ENCODE measurements at regions not wholly inside any gene's neighbourhood (a gene's known extent, or its start where the extent isn't known, plus 50 kb on each side); places are given as distances from the start of the nearest gene placed in this dataset.
A peak's percentile ranks its signal among the peaks of the same experiment; 100 is the strongest.
"Not testable (repeated sequence)": the region's sequence is repeated elsewhere in the genome, so short reads cannot be mapped to it uniquely, and the experiment has no call there.

DNA sequence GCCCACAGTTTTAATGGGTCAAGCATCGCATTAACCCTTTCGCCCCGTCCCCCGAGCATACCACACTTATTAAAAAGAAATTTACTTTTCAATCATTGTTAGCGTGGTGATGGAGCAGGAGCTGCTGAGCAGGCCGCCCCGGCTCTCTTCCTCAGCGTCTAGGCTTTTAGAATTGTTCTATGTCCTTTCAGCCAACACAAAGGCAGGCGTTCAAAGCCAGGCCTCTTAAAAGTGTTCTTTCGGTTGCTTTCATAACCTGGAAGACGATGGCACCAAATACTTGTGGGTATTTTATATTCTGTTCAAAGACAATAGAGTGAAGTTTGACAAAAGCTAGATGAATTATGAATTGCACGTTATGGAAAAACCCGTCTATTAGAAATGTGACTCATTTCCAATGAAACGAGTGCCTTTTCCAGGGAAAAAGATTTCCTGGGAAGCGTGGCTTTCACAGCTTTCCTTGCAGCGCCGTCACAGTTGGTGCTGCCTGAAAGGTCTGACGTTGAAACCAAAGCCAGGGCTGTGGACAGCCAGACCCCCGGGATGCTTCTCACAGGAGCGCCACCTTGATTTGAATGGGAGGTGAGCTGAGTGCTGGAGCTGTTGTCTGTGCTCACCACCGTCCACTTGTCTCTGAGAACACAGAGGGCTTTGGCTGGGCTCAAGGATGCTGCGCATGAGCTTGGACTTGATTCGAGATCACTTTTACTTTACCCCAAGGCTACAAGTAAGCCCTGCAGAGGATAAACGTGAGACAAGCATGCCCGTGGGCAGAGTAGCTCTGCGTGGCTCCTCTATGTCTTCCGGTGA lies 78.8 kb downstream of the SOX1 start:
- DNase-seq = no peak

- DNase-seq = no peak
Measured at GRCh38 chr13:112150352-112150751, 83.4 kb downstream of the SOX1 start.

- no peak for DNase-seq
Measured at GRCh38 chr13:112152846-112153245, 85.9 kb downstream of the SOX1 start.

- no peak for DNase-seq
Measured at GRCh38 chr13:112153364-112153763, 86.4 kb downstream of the SOX1 start.

DNA sequence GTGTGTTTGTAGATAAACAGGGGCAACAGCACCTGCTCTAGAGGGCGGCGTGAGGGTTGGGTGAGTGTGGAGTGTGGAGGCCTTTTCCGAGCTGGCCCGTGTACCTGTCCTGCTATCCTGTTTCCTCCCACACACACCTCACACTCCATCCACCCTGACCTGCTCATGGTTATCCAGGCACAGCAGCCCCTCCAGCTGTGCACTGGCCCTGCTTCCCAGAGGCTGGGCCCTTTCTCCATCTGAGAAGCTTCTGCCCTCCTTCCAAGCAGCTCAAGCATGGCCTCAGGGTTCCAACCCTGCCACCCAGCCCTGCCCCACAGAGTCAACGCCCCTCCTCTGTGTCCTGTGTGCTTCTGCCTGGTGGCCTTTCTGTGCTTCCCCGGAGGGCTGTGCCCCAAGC lies 86.9 kb downstream of the SOX1 start:
- DNase-seq = no peak

GRCh38 chr13:112154301-112155060 lies 87.5 kb downstream of the SOX1 start:
- no peak for DNase-seq

- DNase-seq = no peak
Measured at GRCh38 chr13:112158961-112159360, 92.0 kb downstream of the SOX1 start.

DNA sequence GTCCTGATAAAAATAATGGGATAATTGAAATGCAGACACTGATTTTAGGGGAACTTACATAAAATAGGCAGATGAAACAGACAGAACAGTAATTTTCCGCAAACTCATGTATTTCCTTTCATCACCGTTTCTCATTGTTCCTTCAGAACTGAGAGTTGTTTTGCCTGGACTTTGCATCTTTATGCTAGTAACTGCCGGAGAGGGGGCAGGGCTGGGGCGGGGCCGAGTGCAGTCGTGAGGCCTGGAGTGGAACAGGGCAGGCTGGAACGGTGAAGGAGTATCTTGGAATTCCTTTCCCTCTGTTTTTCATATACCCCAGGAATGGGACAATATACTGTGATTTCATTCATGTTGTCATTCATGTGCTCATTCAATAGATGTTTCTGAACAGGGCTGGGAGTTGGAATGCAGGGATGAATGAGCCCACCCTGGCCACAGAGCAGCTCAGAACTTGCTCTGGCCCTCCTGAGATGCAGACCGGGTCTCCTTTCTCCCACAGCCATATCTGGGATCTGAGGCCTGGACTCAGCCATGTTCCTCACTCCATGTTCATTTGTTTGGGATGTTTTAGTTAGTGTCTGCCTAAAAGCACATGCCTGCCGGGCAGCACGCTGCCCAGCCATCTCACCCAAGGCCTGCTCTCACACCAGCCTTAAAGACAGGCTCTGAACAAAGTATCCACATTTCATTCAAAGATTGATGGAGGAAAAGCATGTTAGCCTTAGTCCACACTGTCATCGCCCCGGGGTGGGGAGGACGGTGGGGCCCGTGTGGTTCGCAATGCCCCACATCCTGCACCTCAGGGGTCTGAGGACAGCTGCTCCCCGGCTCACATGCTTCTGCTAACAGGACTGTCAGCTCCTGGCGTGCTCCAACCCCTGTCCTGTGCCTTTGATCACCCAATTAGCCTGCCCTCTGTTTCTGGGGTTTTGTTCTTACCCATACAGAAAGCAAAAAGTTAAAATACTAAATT lies 92.9 kb downstream of the SOX1 start:
- DNase-seq = no peak

- peak; percentile 65 for DNase-seq
Measured at GRCh38 chr13:112160558-112160957, 93.6 kb downstream of the SOX1 start.

DNA sequence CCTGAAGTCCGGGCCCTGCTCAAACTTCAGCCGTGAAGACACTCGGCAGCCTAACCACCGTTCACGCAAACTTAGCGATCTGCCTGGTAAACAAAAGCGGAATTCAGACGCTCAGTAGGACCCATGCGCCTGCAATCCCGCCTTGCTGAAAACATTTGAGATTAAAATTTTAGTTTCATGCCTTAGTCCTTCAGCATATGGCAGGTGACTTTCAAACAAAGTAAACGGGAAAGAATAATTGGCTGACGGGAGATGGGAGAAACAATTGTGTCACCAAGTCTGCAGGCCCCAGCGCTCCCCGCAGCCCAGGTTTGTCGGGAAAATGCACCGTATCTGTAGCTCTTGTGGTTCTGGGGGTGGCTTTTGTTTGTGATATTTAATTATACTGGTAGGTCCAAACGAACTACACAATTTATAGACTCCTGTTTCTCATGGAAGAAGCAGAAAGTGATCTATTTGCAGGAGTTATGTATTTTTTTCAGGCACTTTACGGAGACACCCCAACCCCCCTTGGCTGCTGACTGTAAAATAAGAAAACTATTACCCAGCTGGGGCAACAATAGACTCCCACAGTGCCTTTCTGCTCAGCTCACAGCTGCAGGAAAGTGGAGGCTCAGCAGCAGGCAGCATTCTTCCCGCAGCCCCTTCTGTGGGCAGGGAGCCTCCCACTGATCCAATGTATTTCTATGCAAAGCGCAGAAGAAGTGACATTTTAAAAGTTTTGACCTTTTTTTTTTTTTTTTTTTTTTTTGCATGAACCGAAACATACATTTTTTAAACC lies 94.8 kb downstream of the SOX1 start:
- peak; percentile 79 for DNase-seq

DNA sequence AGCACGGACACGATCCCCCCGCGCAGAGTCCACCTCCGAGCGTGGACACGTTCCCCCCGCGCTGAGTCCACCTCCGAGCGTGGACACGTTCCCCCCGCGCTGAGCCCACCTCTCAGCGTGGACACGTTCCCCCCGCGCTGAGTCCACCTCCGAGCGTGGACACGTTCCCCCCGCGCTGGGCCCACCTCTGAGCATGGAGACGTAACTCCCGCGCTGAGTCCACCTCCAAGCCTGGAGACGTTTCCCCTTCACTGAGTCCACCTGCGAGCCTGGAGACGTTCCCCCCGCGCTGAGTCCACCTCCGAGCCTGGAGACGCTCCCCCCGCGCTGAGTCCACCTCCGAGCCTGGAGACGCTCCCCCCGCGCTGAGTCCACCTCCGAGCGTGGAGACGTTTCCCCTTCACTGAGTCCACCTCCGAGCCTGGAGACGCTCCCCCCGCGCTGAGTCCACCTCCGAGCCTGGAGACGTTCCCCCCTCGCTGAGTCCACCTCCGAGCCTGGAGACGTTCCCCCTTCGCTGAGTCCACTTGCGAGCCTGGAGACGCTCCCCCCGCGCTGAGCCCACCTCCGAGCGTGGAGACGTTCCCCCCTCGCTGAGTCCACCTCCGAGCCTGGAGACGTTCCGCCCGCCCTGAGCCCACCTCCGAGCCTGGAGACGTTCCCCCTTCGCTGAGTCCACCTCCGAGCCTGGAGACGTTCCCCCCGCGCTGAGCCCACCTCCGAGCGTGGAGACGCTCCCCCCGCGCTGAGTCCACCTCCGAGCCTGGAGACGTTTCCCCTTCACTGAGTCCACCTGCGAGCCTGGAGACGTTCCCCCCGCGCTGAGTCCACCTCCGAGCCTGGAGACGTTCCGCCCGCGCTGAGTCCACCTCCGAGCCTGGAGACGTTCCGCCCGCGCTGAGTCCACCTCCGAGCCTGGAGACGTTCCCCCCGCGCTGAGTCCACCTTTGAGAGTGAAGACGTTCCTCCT lies 97.0 kb downstream of the SOX1 start:
- not testable (repeated sequence) for DNase-seq

DNA sequence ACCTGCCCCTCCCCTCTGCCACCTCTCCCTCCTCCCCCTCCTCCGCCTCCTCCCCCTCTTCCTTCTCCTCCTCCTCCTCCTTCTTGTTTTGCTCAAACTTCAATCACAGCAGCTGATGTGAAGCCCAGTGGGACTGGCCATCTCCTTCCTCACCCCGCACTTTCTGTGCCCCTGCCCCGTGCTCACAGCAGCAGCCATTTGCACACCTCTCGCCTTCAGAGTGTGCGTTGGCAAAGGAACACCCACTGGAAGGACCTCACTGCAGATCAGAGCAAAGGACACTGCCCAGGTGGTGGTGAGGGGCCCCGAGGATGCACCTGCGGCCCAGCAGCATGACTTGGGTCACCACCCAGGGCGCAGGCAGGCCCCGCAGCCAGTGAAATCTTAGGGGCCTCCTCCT lies 98.8 kb downstream of the SOX1 start:
- no peak for DNase-seq

DNA sequence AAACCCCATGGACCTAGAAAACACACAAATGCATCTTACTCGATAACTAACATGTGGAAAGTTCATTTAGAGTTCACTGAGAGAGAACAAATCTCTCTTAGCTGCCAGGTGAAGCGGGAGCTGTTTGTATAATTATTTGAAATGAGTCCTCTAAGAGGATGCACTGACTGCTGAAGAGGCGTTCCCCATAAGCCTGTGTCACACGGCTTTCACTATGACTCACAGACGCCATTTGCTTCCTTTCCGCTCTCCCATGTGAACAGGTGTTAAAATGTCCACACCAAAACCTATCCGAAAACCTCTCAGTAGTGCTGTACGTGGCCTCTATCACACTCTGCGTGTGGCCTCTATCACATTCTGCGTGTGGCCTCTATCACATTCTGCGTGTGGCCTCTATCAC lies 101.8 kb downstream of the SOX1 start:
- no peak for DNase-seq

DNA sequence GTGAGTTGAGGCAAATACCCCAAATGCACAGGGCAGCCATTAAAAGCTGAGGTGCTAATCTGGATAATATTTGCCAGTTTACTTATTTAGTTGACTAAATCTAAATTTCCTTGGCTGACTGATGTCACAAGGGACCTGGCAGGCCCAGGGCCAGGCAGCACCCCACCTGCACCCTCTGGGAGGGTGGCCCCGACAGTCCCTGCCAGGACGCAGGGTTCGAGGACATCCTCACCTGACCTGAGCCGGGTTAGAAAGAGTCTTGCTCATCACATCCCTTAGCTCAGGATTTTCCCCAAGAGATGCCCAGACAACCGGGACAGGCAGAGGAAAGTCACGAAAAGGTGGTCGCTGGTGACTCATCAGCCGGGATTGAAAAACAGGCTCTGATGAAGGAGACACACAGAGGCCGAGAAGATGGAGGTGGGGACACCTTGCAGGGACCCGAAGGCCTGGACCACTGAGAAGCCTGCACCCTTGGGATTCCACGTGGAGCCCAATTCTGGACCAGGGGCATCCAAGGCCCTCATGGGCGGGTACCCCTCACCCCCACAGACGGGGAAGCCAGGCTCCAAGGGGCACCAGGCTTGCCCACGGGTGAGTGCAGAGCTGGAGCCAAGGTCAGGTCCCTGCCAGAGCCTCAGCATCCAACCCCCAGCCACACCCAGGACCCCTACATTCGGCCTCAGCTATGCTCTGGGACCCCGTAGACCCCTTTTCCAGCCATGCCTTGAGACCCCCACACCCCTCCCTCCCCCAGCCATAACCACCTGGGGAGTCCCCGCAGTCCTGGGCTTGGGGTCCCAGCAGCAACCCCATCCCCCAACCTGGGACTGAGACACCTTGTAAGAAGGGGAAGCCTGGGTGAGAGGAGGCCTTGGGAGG lies 103.2 kb downstream of the SOX1 start:
- DNase-seq = no peak

DNA sequence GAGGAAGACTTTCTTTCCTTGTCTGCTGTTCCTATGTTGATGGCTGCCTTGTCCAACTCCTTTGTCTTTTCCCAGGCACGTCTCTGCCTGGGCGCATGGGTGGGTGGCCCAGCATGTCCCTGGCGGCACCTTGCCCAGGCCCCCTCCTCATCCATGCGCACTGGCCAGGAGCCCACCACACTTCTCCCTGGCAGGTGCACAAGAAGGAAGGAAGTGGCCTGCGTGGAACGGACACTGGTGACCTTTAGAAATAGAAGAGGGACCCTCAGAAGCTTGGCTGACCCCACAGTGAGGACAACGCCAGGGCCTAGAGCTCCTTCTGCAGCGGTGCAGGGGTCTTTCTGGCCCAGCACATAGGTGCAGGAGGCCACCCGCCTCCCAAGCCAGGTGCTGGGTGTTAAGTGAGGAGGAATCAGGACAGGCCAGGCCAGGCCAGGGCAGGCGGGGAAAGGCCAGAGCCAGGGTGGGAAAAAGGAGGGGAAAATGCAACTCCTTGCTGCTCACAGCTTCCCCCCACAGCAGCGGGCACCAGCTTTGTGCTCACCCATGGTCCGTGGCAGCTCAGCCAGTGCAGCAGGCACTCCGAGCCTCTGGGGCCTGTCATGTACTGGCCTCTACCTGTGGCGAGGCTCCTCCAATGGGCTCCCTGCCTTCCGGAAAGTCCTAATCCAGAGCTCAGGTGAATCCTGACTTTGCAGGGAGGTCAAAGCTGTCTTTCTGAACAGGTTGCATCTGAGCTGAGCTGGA lies 104.0 kb downstream of the SOX1 start:
- no peak for DNase-seq

DNA sequence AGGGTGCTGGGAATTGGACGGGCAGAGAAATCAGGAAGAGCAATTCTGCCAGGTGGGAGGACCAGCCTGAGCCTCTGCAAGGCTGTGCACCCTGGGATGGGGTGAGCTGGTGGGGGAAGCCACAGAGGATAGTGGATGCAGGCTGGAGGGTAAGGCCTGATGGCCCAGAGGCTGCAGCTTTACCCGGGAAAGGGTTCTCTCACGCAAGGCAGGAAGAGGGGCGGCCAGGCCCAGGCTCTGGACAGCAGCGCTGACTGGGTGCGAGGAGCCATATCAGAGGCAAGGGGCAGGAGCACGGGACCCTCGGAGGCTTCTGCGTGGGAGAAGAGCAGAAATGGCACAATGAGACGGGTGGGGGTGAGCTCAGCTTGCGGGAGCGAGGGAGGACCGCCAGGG lies 104.6 kb downstream of the SOX1 start:
- DNase-seq = no peak

DNA sequence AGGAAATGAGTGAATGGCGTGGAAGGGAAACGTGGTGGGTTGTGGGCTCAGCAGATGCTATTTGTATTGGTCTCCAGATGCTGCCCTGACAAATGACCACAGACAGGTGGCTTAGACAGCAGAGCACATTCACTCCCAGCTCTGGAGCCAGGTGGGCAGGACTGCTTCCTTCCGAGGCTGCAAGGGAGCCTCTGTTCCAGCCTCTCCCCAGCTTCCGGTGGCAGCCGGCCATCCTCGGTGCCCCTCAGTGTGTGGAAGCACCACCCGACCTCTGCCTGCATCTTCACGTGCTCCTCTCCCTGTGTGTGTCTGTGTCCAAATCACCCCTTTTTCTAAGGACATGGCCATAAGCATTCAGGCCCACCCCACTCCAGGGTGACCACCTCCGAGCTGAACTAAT lies 105.1 kb downstream of the SOX1 start:
- no peak for DNase-seq

DNA sequence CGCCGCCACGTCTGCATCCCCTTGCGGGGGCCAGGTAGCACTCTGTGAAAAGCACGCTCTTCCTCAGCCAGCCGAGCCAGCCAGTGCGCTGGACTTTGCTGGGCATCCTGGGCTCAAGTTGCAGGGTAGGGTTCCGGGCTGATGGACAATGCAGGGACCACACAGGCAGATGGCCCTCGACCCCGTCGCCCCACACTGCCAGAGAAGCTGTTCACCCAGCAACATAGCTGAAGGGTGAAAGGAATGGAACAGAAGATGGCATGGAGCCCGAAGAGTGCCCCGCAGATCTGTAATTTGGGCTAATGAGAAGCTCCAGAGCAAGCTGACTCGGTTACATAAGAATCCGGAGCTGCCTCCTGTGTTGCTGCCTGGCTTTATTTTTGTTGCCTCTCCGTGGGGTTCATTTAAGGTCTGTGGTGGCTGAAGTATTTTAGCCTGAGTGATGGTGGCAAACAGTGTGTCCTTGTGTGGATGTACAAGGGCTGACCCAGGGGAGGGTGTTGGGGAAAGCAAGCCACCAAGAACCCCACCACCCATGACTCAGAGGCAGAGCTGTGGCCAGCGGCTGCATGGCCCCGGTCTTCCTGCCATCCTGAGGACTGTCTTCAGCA lies 105.8 kb downstream of the SOX1 start:
- DNase-seq = no peak

Data from NCI-H345 (cell line).